Cerebellar nuclear complex (tissue), 1 donor: ENCODE measurements at regions not wholly inside any gene's neighbourhood (a gene's known extent, or its start where the extent isn't known, plus 50 kb on each side); places are given as distances from the start of the nearest gene placed in this dataset.

Experiments
- DNase-seq, 2 experiments: peaks; one replicate each; lab custom pipeline; 2025; lab: John Stamatoyannopoulos, UW

DNA sequence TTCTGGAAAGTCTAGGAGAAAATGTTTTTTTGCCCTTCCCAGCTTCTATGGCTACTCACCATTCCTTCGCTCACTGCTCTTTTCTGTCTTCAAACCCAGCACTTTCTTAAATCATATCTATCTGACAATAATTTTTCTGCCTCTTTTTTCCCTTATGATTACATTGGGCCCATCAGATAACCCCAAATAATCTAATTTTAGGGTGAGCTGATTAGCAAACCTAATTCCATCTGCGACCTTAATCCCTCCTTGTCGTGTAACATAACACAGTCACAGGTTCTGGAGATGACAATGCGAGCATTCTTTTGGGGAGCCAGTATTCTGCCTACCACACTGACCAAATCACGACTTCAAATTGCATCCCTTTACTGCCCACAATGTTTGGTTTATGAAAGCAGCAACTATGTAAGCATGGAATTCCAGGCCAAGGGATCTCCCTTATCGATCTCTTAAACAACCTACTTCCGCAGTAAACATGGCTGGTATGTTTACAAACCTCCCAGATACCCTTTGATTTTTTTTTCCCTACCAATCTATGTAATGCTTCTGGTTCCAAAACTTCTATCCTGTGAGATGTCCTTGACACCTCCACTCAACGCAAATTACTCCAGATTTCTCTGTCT is 2122.2 kb downstream of the MAT2B start:
- no peak for DNase-seq

DNA sequence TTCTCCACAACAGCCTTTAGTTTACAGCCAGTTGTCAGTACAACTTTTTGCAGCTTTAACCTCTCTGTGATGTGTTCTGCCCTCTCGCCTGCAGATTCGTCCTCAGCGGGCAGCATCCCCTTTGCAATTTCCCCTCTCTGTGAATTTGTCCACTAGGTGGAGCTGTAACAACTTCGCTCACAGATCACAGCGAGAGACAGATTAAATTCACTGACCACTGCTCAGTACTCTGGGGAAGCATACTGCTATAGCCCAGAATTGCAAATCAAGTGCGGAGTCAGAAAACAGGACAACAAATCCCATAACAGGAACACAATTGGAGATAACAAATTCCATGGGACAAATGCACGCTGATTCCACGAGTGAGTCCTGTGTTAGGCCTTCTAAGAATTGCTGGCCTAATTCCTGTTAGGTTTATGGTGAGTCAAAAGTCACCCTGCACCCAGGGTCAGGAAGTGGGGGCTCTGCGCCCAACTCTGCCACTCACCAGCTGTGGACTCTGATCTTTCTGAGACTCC is 2124.9 kb downstream of the MAT2B start:
- DNase-seq = no peak

DNA sequence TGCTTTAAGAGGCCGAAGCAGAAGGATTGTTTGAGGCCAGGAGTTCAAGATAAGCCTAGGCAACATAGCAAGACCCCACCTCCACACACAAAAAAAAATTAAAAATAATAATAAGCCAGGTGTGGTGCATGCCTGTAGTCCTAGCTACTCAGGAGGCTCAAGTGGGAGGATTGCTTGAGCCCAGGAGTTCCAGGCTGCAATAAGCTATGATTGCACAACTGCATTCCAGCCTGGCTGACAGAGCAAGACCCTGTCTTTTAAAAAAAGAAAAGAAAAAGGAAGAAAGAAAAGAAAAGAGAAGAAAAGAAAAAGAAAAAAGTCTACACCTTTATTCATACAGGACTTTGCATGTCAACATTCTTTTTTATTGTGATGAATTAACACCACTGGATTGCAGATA is 2125.8 kb downstream of the MAT2B start:
- DNase-seq = no peak

DNA sequence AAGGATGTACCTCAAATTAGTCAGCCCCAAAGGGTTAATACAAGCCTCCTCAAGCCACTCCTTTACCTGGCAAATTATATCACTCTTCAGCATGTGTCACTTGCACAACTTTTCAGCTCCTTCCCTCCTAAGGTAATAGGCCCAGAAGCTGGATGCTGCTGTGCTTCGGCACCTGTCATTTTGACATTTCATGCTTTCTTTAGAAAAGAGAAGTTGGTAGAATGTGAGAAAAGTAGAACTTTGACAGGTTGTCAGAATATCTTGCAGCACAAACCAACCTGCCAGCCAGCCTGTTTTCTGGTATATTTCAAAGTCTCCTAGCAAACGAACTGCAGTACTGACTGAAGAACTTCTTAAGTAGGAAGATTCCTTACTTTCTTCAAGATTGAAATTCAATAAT is 2136.9 kb downstream of the MAT2B start:
- no peak for DNase-seq

DNA sequence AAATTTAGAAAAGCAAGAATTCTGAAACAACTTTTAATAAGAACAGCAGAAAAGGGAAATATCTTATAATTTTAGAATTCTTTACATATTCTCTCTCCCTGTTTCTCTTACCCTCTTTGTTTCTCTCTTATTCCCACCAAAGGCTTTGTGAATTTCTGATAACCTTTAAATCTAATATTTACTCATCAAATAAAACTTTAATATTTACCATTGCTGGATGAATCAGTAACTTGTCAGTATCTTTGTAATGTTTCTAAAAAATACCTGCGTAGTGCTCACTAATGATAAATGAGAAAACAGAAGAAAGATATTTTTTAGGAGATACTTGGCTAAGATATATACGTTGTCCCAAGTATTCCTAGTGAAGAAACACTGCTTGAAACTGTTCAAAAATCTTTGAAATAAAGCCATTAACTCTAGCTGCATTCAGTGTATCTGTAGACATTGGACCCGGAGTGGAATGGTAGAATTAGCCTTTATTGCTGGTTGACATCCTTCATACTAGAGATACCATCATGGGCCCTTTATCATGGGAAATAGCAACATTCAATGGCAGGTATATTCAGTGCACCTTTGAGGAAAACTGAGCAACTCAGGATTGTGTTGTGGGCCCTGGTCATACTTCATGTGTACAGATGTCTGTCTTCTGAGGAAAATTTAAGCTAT is 2160.4 kb downstream of the MAT2B start:
- DNase-seq = no peak

DNA sequence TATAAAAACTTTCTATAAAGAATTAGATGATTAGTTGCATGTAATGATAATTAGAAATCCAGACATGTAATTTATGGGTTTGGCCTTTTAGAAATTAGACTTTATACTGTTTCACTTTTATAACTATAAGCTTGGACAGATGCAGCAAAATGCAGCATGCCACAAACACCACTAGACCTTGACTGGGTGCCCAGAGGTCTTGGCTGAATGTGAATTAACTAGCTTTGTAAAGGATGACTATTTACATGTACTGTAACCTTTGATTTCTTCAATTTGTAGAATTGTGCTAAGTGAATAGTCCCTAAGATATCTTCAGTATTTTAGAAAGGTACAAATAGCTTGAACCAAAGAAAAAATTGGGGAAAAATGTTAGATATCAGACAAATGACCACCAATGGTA is 2168.1 kb downstream of the MAT2B start:
- no peak for DNase-seq

DNA sequence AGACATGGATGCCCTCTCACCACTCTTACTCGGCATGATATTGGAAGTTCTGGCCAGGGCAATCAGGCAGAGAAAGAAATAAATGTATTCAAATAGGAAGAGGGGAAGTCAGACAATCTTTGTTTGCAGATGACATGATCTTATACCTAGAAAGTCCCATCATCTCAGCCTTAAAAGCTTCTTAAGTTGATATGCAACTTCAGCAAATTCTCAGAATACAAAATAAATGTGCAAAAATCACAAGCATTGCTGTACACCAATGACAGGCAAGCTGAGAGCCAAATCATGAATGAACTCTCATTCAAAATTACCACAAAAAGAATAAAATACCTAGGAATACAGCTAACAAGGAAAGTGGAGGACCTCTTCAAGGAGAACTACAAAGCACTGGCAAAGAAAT is 2190.4 kb downstream of the MAT2B start:
- DNase-seq = no peak

DNA sequence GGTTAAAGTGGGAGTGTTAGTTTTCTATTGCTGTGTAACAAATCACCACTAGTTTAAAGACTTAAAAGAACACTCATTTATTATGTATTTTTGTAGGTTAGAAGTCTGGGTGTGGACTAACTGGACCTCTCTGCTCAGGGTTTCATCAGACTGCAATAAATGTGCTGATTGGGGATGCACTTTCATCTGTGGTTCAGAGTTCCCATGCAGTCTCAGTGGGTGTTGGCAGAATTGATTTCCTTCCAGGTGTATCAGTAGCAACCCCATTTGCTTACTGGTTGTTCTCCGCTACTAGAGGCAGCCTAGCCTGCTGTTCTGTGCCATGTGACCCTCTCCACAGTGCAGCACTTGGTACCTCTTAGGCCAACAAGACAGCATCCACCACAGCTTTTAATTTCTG is 2200.5 kb downstream of the MAT2B start:
- no peak for DNase-seq

DNA sequence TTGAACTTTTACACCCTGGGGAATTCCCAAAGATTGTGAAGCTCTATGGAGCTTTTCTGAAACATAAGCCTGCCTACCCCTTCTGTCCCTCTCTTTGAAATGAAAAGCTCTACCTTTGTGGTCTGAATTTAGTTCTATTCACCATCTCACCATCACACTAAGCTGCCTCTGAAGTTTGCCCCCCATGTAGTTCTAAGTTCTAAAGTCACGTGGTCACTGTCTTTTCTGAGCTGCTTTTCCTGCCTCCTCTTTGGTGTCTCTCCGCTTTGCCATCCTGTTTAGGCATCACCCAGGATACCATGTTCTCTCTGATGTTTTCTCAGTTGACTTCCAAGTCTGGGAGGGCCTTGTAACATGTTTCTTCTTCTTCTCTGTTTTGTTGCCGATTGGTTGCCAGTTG is 2206.6 kb downstream of the MAT2B start:
- DNase-seq = no peak

DNA sequence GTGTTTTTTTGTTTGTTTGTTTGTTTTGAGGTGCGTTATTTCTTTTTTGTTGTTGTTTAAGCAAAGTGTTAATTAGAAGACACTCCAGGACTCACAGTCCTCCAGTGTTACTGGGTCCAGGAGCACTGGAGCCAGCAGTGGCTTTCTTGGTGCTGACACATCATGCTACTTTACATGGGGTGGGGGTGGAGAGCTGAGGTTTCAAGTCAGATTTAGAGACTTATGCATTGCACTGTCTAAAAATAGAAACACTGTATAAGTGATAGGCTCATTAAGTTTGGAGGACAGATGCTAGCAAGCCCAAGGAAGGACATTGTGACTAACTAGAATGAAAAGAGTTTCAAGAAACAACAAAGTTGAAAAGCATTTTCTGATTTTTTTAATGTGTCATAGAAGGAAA is 2209.2 kb downstream of the MAT2B start:
- no peak for DNase-seq

DNA sequence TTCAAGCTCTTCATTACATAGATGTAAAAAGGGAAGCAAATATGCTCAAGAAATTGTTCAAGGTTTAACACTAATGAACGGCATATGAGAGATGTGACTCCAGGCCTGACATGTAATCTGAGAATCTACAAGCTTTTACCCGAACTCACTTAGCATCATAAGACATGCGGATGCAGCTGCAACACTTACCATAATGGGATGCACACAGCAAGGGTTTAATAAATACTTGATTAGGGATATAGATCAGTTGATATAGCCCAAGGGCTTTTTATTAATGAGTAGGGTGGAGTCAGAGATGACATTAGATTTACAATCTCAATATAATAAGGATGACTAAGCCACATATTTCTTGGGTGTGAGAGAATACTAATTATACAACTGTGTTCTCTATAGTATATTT is 2215.5 kb downstream of the MAT2B start:
- DNase-seq = no peak

DNA sequence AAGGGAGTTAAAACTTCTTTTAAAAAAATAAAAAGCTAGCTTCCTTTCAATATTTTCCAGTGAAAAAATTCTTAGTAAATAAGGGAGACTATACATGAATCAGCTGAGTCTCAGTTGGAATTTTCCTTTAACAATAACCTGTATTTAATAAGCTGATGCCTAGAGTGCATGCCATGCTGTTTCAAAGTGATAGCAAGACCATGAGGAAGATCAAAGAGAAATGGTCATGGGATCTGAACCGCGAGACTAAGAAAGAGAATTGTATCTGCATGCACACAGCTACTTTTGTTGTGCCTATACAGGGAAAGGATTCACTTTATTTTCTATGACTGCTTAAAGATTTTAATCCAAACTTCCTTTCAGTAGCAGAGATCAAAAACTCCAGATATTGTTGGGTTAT is 2217.0 kb downstream of the MAT2B start:
- DNase-seq = no peak

DNA sequence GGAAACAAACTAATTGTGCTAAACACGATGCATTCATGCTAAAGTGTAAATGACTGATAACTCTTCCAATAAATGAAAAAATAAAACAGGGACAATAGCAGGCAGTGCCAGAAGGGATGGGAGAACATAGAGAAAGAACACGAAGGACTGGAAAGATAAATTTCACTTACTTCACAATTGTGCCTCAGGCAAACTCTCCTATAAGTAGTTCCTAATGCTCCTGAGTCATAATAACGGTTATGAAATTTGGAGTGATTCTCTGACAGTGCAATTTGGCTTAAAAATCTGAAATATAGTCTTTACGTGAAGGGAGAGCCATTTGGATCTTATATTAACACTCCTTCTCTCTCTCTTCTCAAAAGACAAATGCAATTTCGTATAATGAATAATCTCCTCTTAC is 2218.5 kb downstream of the MAT2B start:
- DNase-seq = no peak

DNA sequence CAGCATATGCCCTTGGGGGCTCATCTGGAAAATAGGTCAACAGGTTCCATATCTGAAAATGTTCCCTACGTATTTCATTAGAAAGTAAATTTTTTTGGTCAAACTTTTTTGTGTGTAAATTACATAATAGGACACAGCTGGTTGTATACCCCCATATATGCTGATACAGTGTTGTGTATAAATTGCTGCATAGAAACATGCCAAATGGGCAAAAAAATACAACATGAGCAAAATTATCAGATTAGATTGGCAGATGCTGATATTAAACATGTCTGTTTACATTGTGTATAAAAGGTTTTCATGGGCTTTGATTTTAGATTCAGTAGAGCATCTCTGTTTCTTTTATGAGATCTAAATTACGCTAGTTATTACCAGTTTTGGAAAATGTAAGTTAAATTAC is 2223.0 kb downstream of the MAT2B start:
- no peak for DNase-seq

DNA sequence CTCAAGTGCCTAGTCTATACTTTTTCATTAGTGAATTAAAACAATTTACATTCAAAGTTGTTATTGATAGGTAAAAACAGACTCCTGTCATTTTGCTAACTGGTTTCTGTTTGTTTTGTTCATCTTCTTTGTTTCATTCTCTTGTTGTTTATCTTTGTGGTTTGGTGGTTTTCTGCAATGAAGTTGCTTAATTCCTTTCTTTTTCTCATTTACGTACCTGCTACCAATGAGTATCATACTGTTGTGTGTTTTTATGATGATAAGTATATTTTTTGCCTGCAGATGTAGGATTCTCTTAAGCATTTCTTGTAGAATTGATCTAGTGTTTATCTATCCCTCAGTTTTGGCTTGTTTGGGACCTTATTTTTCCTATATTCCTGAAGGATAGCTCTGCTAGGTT is 2230.0 kb downstream of the MAT2B start:
- DNase-seq = no peak

DNA sequence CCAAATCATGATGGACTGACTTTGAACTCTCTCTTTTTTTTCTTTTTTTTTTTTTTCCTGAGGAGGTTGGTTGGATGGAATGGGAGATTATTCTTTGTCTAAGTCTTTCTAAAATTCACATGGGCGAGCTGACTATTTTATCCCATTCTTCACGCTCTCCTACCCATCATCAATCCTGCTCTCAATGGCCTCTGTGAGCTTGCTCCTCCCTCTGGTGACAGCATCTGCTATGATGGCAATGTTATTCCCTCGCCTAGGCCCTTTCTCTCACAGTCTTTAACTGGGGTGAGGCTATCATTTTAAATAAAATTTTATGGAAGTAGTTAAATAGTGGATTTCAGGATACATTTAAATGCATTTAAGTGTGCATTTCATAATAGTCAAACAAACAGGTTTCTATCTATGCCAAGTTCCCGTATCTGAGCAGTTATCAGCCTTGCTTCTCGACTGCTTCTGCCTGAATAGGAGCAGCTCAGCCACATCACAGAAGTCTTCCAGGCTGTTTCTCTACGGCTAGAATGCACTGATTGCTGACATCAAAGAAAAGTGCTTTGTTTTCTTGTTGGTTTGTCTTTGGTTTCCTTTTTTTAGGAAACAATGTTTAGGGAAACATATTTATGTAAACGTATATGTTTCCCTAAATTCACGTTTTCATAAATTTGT is 2233.8 kb downstream of the MAT2B start:
- DNase-seq = no peak

DNA sequence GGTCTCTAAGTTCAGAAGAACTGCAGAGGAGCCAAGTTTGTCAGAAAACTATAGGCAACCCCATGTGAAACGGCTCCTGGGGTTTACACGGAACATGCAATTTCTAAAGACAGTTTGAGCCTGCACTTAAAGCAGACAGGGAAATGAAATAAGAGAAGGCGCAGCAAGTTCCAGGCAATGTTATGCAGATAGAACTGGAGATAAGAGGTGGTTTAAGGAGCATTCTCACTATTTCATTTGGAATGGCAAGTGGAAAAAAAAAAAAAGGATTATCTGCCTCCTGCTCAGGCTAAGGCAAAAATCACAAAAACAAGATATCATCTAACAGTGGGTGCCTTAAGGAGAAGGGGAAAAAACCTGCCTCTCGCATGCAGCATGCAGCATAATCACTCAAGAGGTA is 2252.4 kb downstream of the MAT2B start:
- no peak for DNase-seq

DNA sequence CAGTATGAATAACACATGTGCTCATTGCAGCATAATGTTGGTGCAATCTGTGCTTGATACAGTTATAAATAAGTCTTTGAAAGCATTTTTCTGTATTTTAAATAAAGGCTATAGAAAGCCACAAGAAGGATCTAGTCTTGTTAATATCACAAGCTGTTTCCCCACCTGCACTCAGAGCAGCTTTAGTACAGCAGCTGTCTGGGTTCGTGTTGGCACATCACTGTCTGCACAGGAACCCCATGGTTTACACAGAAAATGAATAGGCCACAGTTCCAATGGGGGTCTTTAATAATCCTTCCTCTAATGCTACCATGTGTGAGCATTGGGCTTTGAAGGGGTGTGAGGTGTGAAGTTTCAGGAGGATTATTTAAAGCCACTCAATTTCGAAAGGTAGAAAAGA is 2269.7 kb downstream of the MAT2B start:
- DNase-seq = no peak

DNA sequence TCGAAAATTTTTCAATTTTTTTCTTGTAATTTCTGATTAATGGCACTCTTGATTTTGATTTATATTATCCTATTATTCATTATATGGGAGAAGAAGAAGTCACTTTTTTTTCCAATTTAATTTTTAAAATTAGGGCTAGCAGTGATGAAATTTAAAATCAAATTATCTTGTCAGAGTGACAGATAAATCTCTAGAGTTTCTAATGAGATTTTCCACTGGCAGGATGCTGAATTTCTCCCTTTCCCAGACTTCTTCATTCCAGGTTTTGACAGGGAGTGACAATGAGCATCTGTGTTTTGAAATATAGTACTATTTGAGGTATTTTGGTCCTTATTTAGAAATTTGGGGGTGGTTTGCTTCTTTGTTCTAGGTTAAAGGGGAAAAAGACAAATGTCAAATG is 2274.1 kb downstream of the MAT2B start:
- DNase-seq = no peak

DNA sequence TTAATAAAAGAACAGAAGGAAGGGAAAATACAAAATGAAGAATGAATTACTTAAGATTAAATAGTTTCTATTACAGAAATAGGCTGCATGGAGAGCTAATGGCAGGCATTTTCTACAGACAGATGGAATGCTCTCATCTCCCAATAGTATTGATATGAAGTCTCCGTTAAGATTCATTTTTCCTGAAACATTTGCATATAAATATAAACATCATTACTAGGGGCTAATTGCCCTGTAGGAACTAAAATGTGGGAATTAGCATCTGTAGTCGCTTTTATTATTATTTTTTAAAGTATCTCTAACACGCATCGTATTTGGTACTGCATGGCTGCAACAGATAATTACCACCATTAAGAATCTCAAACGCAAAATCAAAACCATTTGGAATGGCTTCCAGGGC is 2275.5 kb downstream of the MAT2B start:
- no peak for DNase-seq

DNA sequence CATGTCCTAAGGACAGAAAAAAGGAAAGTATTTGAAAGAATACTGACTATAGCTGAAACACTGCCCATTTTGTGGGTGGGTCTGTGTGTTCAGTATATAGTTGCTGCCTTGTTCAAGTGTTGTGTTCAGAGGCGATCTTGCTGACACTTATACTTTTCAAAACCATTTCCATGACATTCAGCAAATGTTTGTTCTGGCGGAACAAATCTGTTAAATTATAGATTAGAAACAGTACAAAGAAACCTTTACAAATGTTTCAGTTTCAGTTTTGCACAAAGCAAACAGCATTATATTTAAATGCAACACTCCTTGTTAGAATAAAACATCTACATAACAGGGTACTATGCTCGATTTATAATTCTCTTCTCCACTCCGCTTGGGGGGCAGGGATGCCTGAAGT is 2276.3 kb downstream of the MAT2B start:
- no peak for DNase-seq

DNA sequence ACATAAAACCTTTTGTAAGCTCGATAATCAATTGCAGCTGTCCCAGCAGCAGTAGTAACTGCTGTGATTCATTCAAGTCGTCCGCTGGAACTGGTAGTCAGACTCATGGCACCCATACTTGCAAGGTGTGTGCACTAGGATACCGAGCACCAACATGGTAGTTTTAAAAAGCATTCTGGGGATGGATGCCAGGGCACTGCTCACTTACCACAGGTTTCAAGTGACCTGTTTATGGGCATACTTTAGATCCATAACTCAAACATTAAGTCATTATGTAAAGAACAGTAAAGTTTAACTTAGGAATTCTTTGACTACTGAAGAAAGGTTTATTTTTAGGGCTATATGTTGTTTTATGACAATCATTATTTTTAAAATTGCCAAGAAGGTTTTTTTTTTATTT is 2277.6 kb downstream of the MAT2B start:
- DNase-seq = no peak

DNA sequence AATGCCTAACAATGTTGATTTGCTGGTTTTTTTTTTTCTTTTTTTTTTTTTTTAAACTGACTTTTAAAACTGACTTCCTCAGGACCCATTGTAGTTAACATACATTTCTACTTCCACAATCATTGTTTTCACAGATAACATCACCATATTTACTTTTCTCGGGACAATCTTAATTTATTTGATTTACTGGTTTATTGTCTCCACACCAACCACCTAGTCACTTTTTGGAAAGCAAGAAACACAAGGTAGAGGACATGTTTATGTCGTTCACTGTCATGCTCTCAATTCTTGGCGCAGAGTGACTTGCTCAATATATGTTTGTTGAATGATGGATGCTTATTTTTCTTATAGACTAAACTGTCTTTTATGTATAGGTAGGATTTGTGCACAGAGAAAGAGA is 2280.7 kb downstream of the MAT2B start:
- no peak for DNase-seq

DNA sequence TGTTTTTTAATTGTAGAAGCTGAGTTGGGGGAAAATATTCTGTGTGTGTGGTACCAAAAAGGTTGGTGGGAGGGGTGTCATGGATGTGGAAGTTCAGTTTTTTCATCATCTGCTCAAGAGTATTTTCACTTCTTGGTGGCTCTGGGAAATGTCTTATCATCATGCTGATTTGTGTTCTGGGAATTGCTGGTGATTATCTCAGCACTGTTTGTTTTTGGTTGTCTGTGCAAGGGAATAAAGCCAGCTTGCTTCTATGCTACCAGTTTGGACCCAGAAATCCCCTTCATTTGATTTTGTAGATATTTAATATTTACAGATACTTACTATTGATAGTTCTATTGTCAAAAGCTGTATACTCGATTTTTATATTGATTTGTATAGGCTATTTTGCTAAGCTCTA is 2289.7 kb downstream of the MAT2B start:
- no peak for DNase-seq
